ENCODE measurements at regions not wholly inside any gene's neighbourhood (a gene's known extent, or its start where the extent isn't known, plus 50 kb on each side); places are given as distances from the start of the nearest gene placed in this dataset.
"Not testable (repeated sequence)": the region's sequence is repeated elsewhere in the genome, so short reads cannot be mapped to it uniquely, and the experiment has no call there.

DNA sequence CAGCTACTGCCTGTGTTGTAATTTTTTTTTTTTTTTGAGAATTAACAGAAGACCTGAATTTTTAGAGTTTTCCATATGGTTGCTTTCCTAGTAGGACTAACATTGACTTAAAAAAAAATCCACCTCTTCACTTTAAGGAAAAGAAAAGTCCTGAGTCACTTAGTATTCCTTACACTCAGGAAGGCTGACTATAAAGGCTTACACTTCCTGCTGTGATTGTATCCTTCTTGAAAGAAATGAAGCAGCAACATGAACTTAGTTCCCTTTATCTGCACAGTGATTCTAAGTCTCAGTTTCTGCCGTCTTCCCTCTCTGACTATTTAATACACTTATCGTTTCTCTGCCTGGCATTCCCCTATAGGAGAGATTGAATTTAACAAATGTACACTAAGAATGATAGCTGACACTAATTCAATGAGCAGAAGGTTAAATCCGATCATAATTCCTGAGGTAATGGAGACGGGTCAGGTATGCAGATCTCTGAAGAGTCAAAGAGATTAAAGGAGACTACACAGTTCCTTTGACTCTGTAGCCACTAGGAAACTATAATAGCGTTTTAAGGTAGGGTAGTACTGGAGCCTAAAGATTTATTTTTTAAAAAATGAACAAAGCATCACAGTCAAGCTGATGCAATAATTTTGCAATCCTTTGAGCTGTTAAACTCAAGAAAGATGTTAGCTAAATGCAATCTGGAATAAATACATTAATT is 185.1 kb upstream of the ELAVL2 start:
- Mint-ChIP-seq H3K27ac (ENCODE audit: unreplicated experiment) (no peak overlapping the region), H3K4me1 (ENCODE audit: low read depth, unreplicated experiment) (no peaks in the 10 kb centered on the region), H3K9me3 (ENCODE audit: unreplicated experiment) (no peaks in the 10 kb centered on the region), H3K36me3 (ENCODE audit: insufficient read depth, unreplicated experiment) (no peaks in the 10 kb centered on the region), H3K4me3 (ENCODE audit: unreplicated experiment) (no peak overlapping the region), H3K27me3 (ENCODE audit: insufficient read depth, unreplicated experiment) (no peaks in the 10 kb centered on the region)
- CTCF ChIA-PET, result no interaction called here
- no peaks in the 10 kb centered on the region for H3K4me1 ChIP-seq
- TF ChIP-seq CTCF (IDR thresholded peaks at IDR 0.05; ENCODE audit: insufficient read depth in 1 of 2, low read depth in 1 of 2, low read length in 1 of 2, severe bottlenecking in 1 of 2, unreplicated experiment in 1 of 2), result no peak
- H3K36me3 ChIP-seq (ENCODE audit: control insufficient read depth, insufficient read depth, low read length), result no peaks in the 10 kb centered on the region
- POLR2A ChIA-PET, result no interaction called here
- H3K27me3 ChIP-seq (replicated peaks; ENCODE audit: control insufficient read depth, insufficient read depth, low read length), result no peaks in the 10 kb centered on the region
- intact Hi-C loops (cut with micrococcal nuclease; ENCODE audit: unreplicated experiment), result no loop called here
- H3K4me3 ChIP-seq (ENCODE audit: low read depth, low read length), result no peak overlapping the region
- H3K9me3 ChIP-seq, result no peaks in the 10 kb centered on the region
- BruUV-seq (replicated peaks), result no TSS peak
- no peak for DNase-seq

DNA sequence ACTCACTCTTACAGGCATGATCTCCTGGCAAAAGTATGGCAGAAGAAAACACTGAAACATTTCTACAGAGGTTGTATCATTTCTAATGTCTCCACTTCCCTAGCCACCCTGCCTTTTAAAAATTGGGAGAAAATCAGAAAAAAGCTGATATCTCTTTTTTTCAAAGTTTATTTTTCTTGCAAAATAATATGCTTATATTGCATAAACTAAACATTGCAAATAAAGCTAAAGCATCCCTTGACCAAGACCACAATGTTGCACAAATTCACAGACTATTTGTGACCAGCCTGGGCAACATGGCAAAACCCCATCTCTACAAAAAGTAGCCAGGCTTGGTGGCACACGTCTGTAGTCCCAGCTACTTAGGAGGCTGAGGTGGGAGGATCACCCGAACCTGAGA is 183.3 kb upstream of the ELAVL2 start:
- no peak for TF ChIP-seq CTCF (IDR thresholded peaks at IDR 0.05; ENCODE audit: insufficient read depth in 1 of 2, low read depth in 1 of 2, low read length in 1 of 2, severe bottlenecking in 1 of 2, unreplicated experiment in 1 of 2)
- no TSS peak for BruUV-seq (replicated peaks)
- Mint-ChIP-seq H3K27ac (ENCODE audit: unreplicated experiment) (no peak overlapping the region), H3K4me3 (ENCODE audit: unreplicated experiment) (no peak overlapping the region), H3K9me3 (ENCODE audit: unreplicated experiment) (no peaks in the 10 kb centered on the region), H3K36me3 (ENCODE audit: insufficient read depth, unreplicated experiment) (no peaks in the 10 kb centered on the region), H3K4me1 (ENCODE audit: low read depth, unreplicated experiment) (no peaks in the 10 kb centered on the region), H3K27me3 (ENCODE audit: insufficient read depth, unreplicated experiment) (no peaks in the 10 kb centered on the region)
- no peaks in the 10 kb centered on the region for H3K36me3 ChIP-seq (ENCODE audit: control insufficient read depth, insufficient read depth, low read length)
- no peaks in the 10 kb centered on the region for H3K4me1 ChIP-seq
- POLR2A ChIA-PET, result no interaction called here
- no peaks in the 10 kb centered on the region for H3K9me3 ChIP-seq
- CTCF ChIA-PET, result no interaction called here
- DNase-seq, result no peak
- H3K4me3 ChIP-seq (ENCODE audit: low read depth, low read length), result no peak overlapping the region
- intact Hi-C loops (cut with micrococcal nuclease; ENCODE audit: unreplicated experiment), result no loop called here
- no peaks in the 10 kb centered on the region for H3K27me3 ChIP-seq (replicated peaks; ENCODE audit: control insufficient read depth, insufficient read depth, low read length)

DNA sequence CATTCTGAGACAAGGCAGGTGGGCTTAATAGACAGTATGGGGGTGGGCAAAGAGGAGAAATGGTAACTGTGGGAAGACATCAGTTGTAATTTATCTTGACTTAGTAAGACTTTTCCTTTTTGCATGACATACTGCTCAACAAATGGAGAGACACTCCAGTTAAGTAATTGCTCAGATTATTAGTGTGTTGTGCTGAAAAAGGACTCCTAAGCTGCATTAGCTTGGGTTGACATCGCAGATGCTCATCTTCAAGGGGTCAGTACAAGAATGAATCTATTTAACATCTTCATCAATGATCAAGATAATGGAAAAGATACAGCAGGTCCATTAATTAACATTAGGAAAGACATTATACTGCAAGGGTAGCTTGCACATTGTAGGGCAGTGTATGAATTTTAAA is 181.1 kb upstream of the ELAVL2 start:
- Mint-ChIP-seq H3K4me1 (ENCODE audit: low read depth, unreplicated experiment) (no peaks in the 10 kb centered on the region), H3K9me3 (ENCODE audit: unreplicated experiment) (no peaks in the 10 kb centered on the region)

DNA sequence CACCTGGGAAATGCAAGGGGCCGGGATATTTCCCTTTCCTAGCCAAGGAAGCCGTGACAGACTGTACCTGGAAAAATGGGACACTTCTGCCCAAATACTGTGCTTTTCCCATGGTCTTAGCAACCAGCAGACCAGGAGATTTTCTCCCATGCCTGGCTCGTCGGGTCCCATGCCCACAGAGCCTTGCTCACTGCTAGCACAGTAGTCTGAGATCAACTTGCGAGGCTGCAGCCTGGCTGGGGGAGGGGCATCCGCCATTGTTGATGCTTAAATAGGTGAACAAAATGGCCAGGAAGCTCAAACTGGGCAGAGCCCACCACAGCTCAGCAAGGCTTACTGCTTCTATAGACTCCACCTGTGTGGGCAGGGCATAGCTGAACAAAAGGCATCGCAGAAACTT is 165.8 kb upstream of the ELAVL2 start:
- H3K9me3 Mint-ChIP-seq (ENCODE audit: unreplicated experiment); DNase-seq; H3K36me3 Mint-ChIP-seq (ENCODE audit: insufficient read depth, unreplicated experiment); H3K4me1 ChIP-seq; H3K4me1 Mint-ChIP-seq (ENCODE audit: low read depth, unreplicated experiment); POLR2A ChIA-PET; H3K27me3 ChIP-seq (replicated peaks; ENCODE audit: control insufficient read depth, insufficient read depth, low read length); H3K27me3 Mint-ChIP-seq (ENCODE audit: insufficient read depth, unreplicated experiment); H3K27ac Mint-ChIP-seq (ENCODE audit: unreplicated experiment); H3K36me3 ChIP-seq (ENCODE audit: control insufficient read depth, insufficient read depth, low read length); intact Hi-C loops (cut with micrococcal nuclease; ENCODE audit: unreplicated experiment); H3K4me3 ChIP-seq (ENCODE audit: low read depth, low read length); BruUV-seq (replicated peaks); H3K4me3 Mint-ChIP-seq (ENCODE audit: unreplicated experiment); H3K9me3 ChIP-seq; CTCF ChIA-PET: not testable (repeated sequence)

More for the DNA sequence above, 181.1 kb upstream of the ELAVL2 start:
- intact Hi-C loops (cut with micrococcal nuclease; ENCODE audit: unreplicated experiment), result no loop called here
- no peaks in the 10 kb centered on the region for H3K27me3 ChIP-seq (replicated peaks; ENCODE audit: control insufficient read depth, insufficient read depth, low read length)
- H3K4me3 ChIP-seq (ENCODE audit: low read depth, low read length), result no peak overlapping the region
- no peak overlapping the region for H3K4me3 Mint-ChIP-seq (ENCODE audit: unreplicated experiment)
- H3K4me1 ChIP-seq, result no peaks in the 10 kb centered on the region
- H3K36me3 ChIP-seq (ENCODE audit: control insufficient read depth, insufficient read depth, low read length), result no peaks in the 10 kb centered on the region
- H3K27me3 Mint-ChIP-seq (ENCODE audit: insufficient read depth, unreplicated experiment), result no peaks in the 10 kb centered on the region
- DNase-seq, result no peak
- H3K9me3 ChIP-seq, result no peaks in the 10 kb centered on the region
- no peak overlapping the region for H3K27ac Mint-ChIP-seq (ENCODE audit: unreplicated experiment)
- TF ChIP-seq CTCF (IDR thresholded peaks at IDR 0.05; ENCODE audit: insufficient read depth in 1 of 2, low read depth in 1 of 2, low read length in 1 of 2, severe bottlenecking in 1 of 2, unreplicated experiment in 1 of 2), result no peak
- ChIA-PET POLR2A (no interaction called here), CTCF (no interaction called here)
- no peaks in the 10 kb centered on the region for H3K36me3 Mint-ChIP-seq (ENCODE audit: insufficient read depth, unreplicated experiment)
- no TSS peak for BruUV-seq (replicated peaks)

All from Caco-2 (cell line).